K562 (cell line): ENCODE measurements at regions not wholly inside any gene's neighbourhood (a gene's known extent, or its start where the extent isn't known, plus 50 kb on each side); places are given as distances from the start of the nearest gene placed in this dataset.
A peak's percentile ranks its signal among the peaks of the same experiment; 100 is the strongest.

Experiments used
- ELF4 ChIP-seq: fragments of 450-650 bp; formaldehyde crosslinking; IDR thresholded peaks from 2 replicates; pipeline ENCODE4 v1.4.0; 2022; ENCODE audit warnings: missing genetic modification characterization
- GATA2 ChIP-seq: sonication (generic); formaldehyde crosslinking; IDR thresholded peaks from 2 replicates; pipeline ENCODE4 v1.4.0; 2020; ENCODE audit warnings: mild to moderate bottlenecking, missing genetic modification reagents
- KAT2B ChIP-seq: IDR thresholded peaks from one replicate; pipeline ENCODE4 v1.6.1; 2012; ENCODE audit warnings: low read depth, mild to moderate bottlenecking, control low read depth, inconsistent platforms, low read length, moderate library complexity
- KDM1A ChIP-seq, 2 experiments: fragments of 450-650 bp; IDR thresholded peaks; 2 replicates each; pipeline ENCODE4 v1.6.1; 2016; ENCODE audit warnings: mild to moderate bottlenecking in 2 of 2
- MYC ChIP-seq, 2 experiments: fragments of 250-450 bp in 1 of 2; sonication (Bioruptor Pico) in 1 of 2; IDR thresholded peaks; 2 replicates each; pipeline versions ENCODE4 v1.5.1 to v1.6.1; 2012 to 2021; ENCODE audit warnings: low read depth in 2 of 2, borderline replicate concordance in 1 of 2, improper control_type of control experiment in 1 of 2, low read length in 1 of 2, mild to moderate bottlenecking in 1 of 2, moderate library complexity in 1 of 2
- NR4A1 ChIP-seq, 2 experiments: fragments of 250-450 bp in 1 of 2; fragments of 450-650 bp in 1 of 2; sonication (Bioruptor Pico) in 1 of 2; IDR thresholded peaks; 2 replicates each; pipeline versions ENCODE4 v1.4.0 to v1.6.1; 2016 to 2020; ENCODE audit warnings: mild to moderate bottlenecking in 2 of 2, missing compliant biosample characterization in 1 of 2, missing genetic modification characterization in 1 of 2, moderate library complexity in 1 of 2
- SNIP1 ChIP-seq: fragments of 450-650 bp; IDR thresholded peaks from 2 replicates; pipeline ENCODE4 v1.7.1; 2017; ENCODE audit warnings: low read depth, mild to moderate bottlenecking
- YBX1 ChIP-seq: fragments of 450-650 bp; IDR thresholded peaks from 2 replicates; pipeline ENCODE4 v1.7.1; 2016; ENCODE audit warnings: mild to moderate bottlenecking
- ZFPM2 ChIP-seq: fragments of 250-450 bp; sonication (Bioruptor Pico); IDR thresholded peaks from 2 replicates; pipeline ENCODE4 v1.5.1; 2022; ENCODE audit warnings: mild to moderate bottlenecking
- TF ChIP-seq, protein P1 (sequence below): sonication (generic); formaldehyde crosslinking; IDR thresholded peaks from 2 replicates; pipeline ENCODE4 v1.8.1; 2023; ENCODE audit warnings: mild to moderate bottlenecking, missing genetic modification reagents
- TF ChIP-seq, protein P2 (sequence below): IDR thresholded peaks from 2 replicates; pipeline ENCODE4 v1.6.1; 2011; ENCODE audit warnings: borderline replicate concordance, low read depth, mild to moderate bottlenecking, moderate library complexity, low read length; ENCODE audit not compliant: insufficient read depth, poor library complexity, severe bottlenecking
- TF ChIP-seq, protein P3 (sequence below): fragments of 450-650 bp; IDR thresholded peaks from 2 replicates; pipeline ENCODE4 v1.6.1; 2016; ENCODE audit warnings: mild to moderate bottlenecking
- TF ChIP-seq, protein P4 (sequence below): IDR thresholded peaks from 3 replicates; pipeline ENCODE4 v1.6.1; 2011; ENCODE audit warnings: borderline replicate concordance, mild to moderate bottlenecking, moderate library complexity; ENCODE audit not compliant: insufficient read length; ENCODE audit errors: extremely low read depth
- TF ChIP-seq, protein P5 (sequence below), 2 experiments: fragments of 450-650 bp; IDR thresholded peaks; 2 replicates each; pipeline ENCODE4 v1.6.1; 2016

DNA sequence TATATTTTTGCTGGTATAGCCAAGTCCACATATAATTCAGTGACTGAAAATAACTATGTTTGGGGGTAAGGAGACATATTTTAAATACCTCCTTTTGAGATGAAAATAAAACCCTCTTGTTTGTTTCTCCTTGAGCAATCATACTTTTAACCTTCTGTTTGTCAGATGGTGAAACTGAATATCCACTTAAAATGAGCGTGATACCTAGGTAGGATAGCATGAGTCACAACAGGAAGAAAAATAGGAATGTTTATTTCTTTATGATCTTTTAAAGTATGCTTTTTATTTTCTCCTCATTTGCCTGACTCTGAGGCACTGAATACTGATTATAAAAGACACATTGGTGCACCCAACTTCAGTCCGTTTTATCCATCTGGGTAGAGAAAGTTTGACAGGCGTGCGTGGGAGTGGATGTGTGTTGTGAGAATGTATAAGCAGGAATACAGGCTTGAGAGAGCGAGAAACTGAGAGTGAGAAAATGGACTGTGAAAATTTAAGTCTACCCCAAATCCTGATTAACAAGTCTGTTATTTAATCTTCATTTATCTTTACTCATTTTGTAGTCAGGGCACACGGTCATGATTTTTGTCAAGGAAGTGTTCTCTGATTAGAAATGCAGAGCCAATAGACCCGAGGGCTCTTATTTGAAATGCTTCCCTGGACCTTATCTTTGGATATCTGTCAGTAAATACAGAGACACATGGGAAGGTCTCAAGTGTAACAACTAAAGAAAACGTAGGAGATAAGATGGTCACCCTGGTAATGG lies 62.1 kb upstream of the ANTXR2 start (continued):
- no peak for TF ChIP-seq YBX1
- no peak for TF ChIP-seq ZFPM2 (CRISPR knock-in tag)
- TF ChIP-seq, protein P1, sequence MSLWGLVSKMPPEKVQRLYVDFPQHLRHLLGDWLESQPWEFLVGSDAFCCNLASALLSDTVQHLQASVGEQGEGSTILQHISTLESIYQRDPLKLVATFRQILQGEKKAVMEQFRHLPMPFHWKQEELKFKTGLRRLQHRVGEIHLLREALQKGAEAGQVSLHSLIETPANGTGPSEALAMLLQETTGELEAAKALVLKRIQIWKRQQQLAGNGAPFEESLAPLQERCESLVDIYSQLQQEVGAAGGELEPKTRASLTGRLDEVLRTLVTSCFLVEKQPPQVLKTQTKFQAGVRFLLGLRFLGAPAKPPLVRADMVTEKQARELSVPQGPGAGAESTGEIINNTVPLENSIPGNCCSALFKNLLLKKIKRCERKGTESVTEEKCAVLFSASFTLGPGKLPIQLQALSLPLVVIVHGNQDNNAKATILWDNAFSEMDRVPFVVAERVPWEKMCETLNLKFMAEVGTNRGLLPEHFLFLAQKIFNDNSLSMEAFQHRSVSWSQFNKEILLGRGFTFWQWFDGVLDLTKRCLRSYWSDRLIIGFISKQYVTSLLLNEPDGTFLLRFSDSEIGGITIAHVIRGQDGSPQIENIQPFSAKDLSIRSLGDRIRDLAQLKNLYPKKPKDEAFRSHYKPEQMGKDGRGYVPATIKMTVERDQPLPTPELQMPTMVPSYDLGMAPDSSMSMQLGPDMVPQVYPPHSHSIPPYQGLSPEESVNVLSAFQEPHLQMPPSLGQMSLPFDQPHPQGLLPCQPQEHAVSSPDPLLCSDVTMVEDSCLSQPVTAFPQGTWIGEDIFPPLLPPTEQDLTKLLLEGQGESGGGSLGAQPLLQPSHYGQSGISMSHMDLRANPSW: no peak
- no peak for TF ChIP-seq KAT2B
- TF ChIP-seq ELF4 (CRISPR knock-in tag): no peak
- TF ChIP-seq SNIP1: no peak
- peak; percentile 52; the same call in 1 of the 2 replicates for TF ChIP-seq MYC (IDR thresholded peaks at IDR 0.05; ENCODE audit: low read depth, low read length)
- no peak for TF ChIP-seq MYC (CRISPR knock-in tag; IDR thresholded peaks at IDR 0.05; ENCODE audit: borderline replicate concordance, low read depth)
- peak; percentile 60; the same call in 1 of the 2 replicates for TF ChIP-seq GATA2 (CRISPR knock-in tag)
- TF ChIP-seq, protein P2, sequence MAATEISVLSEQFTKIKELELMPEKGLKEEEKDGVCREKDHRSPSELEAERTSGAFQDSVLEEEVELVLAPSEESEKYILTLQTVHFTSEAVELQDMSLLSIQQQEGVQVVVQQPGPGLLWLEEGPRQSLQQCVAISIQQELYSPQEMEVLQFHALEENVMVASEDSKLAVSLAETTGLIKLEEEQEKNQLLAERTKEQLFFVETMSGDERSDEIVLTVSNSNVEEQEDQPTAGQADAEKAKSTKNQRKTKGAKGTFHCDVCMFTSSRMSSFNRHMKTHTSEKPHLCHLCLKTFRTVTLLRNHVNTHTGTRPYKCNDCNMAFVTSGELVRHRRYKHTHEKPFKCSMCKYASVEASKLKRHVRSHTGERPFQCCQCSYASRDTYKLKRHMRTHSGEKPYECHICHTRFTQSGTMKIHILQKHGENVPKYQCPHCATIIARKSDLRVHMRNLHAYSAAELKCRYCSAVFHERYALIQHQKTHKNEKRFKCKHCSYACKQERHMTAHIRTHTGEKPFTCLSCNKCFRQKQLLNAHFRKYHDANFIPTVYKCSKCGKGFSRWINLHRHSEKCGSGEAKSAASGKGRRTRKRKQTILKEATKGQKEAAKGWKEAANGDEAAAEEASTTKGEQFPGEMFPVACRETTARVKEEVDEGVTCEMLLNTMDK: no peak
- TF ChIP-seq NR4A1 (CRISPR knock-in tag; IDR thresholded peaks at IDR 0.05): no peak
- TF ChIP-seq NR4A1 (tag; IDR thresholded peaks at IDR 0.05): no peak
- TF ChIP-seq, protein P3, sequence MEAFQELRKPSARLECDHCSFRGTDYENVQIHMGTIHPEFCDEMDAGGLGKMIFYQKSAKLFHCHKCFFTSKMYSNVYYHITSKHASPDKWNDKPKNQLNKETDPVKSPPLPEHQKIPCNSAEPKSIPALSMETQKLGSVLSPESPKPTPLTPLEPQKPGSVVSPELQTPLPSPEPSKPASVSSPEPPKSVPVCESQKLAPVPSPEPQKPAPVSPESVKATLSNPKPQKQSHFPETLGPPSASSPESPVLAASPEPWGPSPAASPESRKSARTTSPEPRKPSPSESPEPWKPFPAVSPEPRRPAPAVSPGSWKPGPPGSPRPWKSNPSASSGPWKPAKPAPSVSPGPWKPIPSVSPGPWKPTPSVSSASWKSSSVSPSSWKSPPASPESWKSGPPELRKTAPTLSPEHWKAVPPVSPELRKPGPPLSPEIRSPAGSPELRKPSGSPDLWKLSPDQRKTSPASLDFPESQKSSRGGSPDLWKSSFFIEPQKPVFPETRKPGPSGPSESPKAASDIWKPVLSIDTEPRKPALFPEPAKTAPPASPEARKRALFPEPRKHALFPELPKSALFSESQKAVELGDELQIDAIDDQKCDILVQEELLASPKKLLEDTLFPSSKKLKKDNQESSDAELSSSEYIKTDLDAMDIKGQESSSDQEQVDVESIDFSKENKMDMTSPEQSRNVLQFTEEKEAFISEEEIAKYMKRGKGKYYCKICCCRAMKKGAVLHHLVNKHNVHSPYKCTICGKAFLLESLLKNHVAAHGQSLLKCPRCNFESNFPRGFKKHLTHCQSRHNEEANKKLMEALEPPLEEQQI: peak; percentile 85
- TF ChIP-seq, protein P4, sequence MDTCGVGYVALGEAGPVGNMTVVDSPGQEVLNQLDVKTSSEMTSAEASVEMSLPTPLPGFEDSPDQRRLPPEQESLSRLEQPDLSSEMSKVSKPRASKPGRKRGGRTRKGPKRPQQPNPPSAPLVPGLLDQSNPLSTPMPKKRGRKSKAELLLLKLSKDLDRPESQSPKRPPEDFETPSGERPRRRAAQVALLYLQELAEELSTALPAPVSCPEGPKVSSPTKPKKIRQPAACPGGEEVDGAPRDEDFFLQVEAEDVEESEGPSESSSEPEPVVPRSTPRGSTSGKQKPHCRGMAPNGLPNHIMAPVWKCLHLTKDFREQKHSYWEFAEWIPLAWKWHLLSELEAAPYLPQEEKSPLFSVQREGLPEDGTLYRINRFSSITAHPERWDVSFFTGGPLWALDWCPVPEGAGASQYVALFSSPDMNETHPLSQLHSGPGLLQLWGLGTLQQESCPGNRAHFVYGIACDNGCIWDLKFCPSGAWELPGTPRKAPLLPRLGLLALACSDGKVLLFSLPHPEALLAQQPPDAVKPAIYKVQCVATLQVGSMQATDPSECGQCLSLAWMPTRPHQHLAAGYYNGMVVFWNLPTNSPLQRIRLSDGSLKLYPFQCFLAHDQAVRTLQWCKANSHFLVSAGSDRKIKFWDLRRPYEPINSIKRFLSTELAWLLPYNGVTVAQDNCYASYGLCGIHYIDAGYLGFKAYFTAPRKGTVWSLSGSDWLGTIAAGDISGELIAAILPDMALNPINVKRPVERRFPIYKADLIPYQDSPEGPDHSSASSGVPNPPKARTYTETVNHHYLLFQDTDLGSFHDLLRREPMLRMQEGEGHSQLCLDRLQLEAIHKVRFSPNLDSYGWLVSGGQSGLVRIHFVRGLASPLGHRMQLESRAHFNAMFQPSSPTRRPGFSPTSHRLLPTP: no peak
- peak in 1 of 2 experiments; percentile 41; a peak in 2 of 4 replicates for TF ChIP-seq KDM1A (IDR thresholded peaks at IDR 0.05)
- TF ChIP-seq, protein P5, sequence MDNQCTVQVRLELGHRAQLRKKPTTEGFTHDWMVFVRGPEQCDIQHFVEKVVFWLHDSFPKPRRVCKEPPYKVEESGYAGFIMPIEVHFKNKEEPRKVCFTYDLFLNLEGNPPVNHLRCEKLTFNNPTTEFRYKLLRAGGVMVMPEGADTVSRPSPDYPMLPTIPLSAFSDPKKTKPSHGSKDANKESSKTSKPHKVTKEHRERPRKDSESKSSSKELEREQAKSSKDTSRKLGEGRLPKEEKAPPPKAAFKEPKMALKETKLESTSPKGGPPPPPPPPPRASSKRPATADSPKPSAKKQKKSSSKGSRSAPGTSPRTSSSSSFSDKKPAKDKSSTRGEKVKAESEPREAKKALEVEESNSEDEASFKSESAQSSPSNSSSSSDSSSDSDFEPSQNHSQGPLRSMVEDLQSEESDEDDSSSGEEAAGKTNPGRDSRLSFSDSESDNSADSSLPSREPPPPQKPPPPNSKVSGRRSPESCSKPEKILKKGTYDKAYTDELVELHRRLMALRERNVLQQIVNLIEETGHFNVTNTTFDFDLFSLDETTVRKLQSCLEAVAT (IDR thresholded peaks at IDR 0.05): 0 out of 4 replicates have a peak, but pooled peaks of 1 of the 2 experiments have one; percentile 5
